ENCODE measurements at regions not wholly inside any gene's neighbourhood (a gene's known extent, or its start where the extent isn't known, plus 50 kb on each side); places are given as distances from the start of the nearest gene placed in this dataset.

DNA sequence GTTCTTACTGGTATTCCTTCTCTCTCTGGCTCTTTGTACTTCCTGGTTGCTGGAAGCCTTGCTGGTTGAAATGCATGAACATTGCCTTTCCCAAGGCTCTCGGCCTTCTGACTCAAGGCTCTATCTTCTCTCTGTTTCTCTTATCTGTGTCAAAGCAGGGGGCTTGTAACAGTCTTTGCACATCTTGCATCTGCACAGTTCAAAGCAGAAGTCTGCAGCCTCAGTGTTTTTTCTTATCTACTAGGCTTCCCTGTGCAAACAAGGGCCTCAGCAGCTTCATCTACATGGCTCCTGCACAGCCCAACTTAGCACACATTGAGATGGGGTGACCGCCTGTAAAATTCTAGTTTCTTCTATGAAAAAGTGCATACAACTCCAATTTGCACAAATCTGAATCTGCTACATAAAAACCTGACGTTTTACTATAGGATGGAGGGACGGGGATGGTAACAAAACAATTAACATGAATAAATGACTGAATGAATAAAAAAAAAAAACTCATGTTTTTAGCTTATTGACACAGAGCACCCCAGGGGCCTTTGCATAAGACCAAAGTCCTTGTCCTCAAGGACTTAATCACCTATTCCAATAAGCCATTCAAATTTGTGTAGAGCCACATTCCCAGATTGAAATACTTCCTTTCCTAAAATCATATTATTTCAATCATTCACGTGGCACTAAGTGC is 458.3 kb downstream of the LMO4 start:
- no peak for DNase-seq
- in situ Hi-C loops (cut with MboI; ENCODE audit: low pct_unique_long_range_greater_than_20kb, low sequenced_read_pairs): no loop called here

DNA sequence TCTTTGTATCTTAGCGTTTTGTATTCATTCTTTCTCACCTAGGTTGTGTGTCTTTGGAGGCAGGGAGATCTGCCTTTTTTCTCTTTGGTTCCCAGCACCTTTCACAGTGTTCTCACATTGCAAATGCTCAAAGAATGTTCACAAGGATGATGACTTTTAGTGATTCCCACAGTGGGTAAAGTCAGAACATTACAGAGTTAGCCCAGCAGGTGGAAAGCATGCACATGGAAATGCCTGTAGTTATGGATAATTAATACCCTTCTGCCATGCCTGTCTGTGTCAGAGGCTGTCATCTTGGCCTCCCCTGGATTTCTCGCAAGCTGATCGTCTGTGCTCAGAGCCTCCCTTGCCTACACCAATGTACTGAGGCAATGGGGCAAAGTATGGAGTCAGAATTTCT is 458.9 kb downstream of the LMO4 start:
- in situ Hi-C loops (cut with MboI; ENCODE audit: low pct_unique_long_range_greater_than_20kb, low sequenced_read_pairs): no loop called here
- no peak for DNase-seq

DNA sequence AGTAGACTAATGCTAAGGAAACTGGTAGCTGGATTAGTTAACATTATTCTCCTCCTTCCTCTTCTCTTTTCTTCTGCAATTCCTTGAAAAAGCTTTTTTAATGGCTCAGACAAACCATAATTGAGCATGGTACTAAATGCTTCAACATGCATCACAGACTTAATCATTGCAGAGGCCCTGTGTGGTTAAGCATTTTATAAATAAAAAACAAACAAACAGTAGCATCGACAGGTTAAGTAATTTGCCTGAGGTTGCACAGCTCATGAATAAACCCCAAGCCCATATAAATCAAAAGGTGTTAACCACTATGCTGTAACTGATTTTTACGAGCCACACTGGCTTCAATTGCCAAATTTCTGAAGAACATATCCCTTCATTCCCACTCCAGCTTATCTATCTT is 462.1 kb downstream of the LMO4 start:
- in situ Hi-C loops (cut with MboI; ENCODE audit: low pct_unique_long_range_greater_than_20kb, low sequenced_read_pairs): no loop called here
- DNase-seq: no peak

DNA sequence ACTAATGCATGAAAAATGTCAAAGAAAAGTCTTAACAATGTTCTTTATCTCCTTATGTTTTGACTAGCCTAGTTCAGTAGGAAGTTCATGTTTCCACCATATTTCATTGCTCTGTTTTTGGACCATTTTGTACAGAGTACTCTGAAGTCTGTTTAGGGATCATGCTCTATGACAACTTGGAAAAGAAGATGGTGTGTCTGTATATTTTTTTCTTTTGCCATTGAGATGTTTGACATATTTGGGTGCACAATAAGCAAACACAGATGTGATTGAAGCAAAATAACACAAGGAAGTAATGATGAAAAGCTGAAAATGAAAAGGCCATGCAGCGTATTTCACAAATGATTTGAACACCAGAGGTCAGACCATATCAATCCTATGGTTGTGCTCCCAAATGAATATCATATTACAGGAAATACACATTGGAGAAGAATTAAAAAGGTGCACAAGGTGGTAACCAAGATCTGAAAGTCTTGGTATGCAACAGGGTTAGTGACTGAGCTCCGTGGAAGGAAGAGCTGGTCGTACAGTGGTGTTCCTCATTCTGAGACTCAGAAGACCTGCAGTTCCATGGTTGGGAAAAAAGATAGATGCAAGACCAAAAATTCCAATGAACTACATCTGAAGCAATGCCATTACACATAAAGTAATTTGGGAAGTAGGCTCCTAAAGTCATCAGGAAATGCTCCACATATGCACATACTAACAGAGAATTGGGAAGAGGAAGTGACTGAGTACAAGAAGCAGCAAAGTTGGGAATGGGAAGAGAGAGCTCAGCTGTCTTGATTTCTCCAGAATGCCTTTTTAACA is 463.5 kb downstream of the LMO4 start:
- DNase-seq: no peak
- in situ Hi-C loops (cut with MboI; ENCODE audit: low pct_unique_long_range_greater_than_20kb, low sequenced_read_pairs): no loop called here

- DNase-seq: no peak
- in situ Hi-C loops (cut with MboI; ENCODE audit: low pct_unique_long_range_greater_than_20kb, low sequenced_read_pairs): no loop called here
Measured at GRCh38 chr1:87794788-87795614, 466.3 kb downstream of the LMO4 start.

DNA sequence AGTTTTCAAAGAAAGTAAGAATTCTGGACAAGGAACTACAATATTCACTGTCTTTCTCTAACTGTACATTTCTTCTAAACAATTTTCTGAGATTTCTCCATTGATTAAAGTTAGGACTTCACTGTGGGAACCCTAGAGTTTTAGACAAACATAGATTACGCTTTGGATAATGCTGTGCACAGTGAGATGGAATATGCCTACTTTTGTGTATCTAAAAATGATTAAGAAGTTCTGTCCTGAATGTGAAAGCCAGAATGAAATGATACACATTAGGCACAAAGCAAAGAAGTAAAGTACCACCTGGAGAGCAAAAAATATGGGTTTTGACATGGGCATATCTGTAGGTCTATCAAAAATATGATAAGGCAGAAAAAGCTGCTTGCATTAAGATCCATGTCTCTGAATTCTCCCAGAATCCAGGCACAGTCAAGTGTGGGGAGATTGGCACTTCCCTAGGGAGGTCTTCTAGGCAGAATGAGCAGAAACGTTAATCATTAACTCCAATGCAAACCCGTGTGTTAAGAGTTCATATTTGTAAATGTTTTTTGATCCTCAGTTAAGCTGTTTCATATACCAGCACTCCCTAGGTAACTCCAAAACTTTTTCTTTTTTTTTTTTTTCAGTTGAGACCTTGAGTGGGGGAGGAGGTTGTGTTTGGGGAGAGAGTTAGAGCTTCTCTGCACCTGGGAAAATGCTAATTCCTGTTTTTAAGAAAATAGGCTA is 467.1 kb downstream of the LMO4 start:
- DNase-seq: no peak
- in situ Hi-C loops (cut with MboI; ENCODE audit: low pct_unique_long_range_greater_than_20kb, low sequenced_read_pairs): no loop called here

DNA sequence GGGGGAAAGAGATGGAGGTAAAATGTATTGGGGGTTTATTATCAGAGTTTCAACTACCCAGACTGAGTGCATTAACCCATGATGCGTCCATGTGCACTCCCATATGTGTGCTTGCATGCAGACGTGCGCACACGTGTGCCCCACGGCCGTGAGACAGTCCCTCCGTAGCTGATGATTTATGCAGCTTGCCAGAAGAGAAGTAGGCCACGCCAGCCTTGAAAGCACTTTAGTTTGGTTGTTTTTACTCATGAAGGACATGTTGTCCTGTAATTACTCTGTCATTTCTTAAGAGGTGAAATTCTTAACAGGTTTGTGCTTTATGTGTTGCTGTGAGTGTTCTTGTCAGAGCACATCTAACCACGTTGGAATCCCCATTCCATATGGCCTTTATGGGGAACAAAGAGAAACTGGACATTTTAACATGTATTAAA is 467.8 kb downstream of the LMO4 start:
- no peak for DNase-seq
- in situ Hi-C loops (cut with MboI; ENCODE audit: low pct_unique_long_range_greater_than_20kb, low sequenced_read_pairs): no loop called here

- no peak for DNase-seq
- in situ Hi-C loops (cut with MboI; ENCODE audit: low pct_unique_long_range_greater_than_20kb, low sequenced_read_pairs): no loop called here
Measured at GRCh38 chr1:87799451-87799850, 470.8 kb downstream of the LMO4 start.

DNA sequence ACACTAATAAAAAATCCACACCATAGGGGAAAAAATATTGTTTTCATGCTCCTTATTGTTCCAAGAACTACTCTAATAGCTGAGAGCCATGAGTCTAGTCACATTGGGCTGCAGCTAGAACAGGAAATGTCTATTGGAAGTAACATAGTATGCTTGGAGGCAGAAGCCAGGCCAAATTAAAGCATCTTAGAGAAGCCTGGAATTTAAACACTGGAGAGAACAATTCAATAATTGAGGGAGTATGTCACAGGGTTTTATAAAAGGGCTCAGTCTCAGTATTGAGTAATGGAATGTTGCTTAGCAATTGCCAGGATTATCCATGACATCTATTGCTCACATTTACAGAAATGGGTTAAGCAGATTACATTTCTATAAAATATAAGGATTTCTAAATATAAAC is 471.3 kb downstream of the LMO4 start:
- no peak for DNase-seq
- in situ Hi-C loops (cut with MboI; ENCODE audit: low pct_unique_long_range_greater_than_20kb, low sequenced_read_pairs): no loop called here

GRCh38 chr1:87803375-87803774 is 474.7 kb downstream of the LMO4 start:
- DNase-seq: no peak
- in situ Hi-C loops (cut with MboI; ENCODE audit: low pct_unique_long_range_greater_than_20kb, low sequenced_read_pairs): no loop called here

- in situ Hi-C loops (cut with MboI; ENCODE audit: low pct_unique_long_range_greater_than_20kb, low sequenced_read_pairs): no loop called here
- no peak for DNase-seq
Measured at GRCh38 chr1:87804128-87804527, 475.4 kb downstream of the LMO4 start.

GRCh38 chr1:87805666-87806378 is 477.1 kb downstream of the LMO4 start:
- DNase-seq: no peak
- in situ Hi-C loops (cut with MboI; ENCODE audit: low pct_unique_long_range_greater_than_20kb, low sequenced_read_pairs): no loop called here

- DNase-seq: no peak
- in situ Hi-C loops (cut with MboI; ENCODE audit: low pct_unique_long_range_greater_than_20kb, low sequenced_read_pairs): no loop called here
Measured at GRCh38 chr1:87806379-87807094, 477.9 kb downstream of the LMO4 start.

DNA sequence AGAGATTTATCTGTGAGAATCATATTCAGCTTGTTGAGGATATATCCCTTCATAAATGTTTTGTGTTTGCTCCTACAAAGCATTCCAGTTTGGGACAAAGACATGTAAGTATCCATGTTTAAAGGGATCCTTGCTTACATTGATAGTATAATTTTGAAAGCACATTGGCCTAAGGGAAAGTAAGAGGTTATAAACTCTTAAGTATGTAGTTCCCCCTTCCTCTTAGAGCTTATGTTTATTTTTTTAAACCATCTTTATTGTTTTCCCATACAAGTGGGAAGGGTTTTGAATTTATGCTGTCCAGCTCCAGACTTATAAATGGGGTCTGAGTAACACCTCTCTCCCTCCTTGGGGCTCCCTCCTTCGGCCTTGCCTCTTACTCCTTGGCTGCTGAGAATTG is 481.5 kb downstream of the LMO4 start:
- in situ Hi-C loops (cut with MboI; ENCODE audit: low pct_unique_long_range_greater_than_20kb, low sequenced_read_pairs): no loop called here
- DNase-seq: no peak

DNA sequence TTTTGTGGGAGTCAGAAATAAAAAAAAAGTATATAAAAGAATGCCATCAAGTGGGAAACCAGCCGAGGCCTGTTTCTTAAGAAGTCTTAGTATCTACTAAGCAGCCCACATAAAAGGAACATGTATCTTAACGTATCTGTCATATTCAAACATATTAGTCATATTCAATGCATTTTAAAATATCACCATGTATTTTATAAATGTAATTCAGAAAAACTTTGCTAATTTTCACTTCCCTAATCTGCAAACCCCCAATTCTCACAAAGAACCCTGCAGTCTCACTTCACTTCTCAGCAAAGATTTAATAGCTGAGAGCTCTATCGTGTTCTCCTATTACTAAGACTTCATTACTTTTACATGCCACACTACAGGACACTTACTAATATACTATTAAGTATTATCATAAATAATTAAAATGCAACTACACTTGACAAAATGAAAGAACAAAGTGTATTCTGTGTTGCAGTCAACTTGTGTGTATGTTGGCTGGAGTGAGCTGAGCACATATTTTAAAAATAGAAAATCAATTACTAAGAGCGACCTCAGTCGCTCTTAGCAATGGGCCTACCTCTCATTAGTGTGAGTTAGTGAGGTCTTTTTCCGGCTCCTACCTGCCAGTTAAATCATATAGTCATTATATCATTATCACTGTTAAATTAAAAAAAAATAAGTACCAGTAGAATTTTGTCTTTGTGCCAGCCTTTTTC is 484.3 kb downstream of the LMO4 start:
- DNase-seq: no peak
- in situ Hi-C loops (cut with MboI; ENCODE audit: low pct_unique_long_range_greater_than_20kb, low sequenced_read_pairs): no loop called here

- in situ Hi-C loops (cut with MboI; ENCODE audit: low pct_unique_long_range_greater_than_20kb, low sequenced_read_pairs): no loop called here
Measured at GRCh38 chr1:87814573-87814972, 485.9 kb downstream of the LMO4 start.

DNA sequence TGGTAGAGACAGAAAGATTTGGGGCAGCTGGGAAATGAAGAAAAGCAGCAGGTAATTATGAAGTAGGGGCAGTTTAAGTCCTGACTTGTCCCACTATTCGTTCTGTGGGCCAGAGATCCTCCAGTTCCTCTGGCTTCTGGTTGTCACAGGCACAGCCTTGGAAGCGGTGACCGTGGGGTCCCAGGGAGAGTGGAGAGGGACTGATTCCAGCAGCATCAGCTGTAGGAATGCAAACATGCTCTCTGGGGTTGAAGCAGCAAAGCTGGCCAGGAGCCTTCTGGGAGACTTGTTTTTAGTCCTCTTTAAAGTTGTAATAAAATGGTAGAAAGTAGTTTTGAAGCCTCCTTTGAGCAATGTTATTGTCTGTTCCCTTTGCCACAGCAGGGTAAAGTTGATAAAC is 488.0 kb downstream of the LMO4 start:
- in situ Hi-C loops (cut with MboI; ENCODE audit: low pct_unique_long_range_greater_than_20kb, low sequenced_read_pairs): no loop called here
- DNase-seq: no peak

More at GRCh38 chr1:87814573-87814972, 485.9 kb downstream of the LMO4 start:
- no peak for DNase-seq
